ENCODE measurements at regions not wholly inside any gene's neighbourhood (a gene's known extent, or its start where the extent isn't known, plus 50 kb on each side); places are given as distances from the start of the nearest gene placed in this dataset.

GRCh38 chr15:39313467-39313866 is 267.4 kb upstream of the THBS1 start:
- DNase-seq (ENCODE audit: low read depth), result no peak

GRCh38 chr15:39313881-39314280 is 267.0 kb upstream of the THBS1 start:
- DNase-seq (ENCODE audit: low read depth), result no peak

DNA sequence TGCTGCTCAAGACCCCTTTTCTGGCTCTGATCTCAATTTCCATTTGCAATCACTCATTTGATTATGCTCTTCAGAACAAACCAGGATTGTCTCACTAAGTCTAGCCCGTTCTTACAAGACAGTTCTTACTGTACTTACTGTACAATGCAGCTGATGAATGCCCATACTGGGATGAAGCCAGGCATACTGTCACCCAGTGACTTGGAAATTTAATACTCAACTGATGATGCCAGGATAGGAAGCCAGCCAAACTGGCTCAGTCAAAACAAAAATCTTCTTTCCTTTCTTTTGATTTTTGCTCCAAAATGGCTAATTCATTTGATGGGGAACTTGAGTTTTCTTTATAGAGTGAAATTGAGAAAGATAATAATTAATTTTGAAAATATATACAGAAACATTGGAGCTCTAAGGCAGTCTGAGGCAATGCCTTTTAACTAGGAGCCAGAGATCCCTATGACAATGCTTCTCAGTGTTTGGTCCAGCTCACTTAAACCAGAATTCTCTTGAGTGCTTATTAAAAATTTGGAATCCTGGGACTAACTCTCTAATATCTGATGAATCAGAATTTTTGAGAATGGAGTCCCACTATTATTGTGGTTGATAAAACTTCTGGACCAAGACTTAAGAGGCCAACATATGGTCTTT is 265.6 kb upstream of the THBS1 start:
- no peak for DNase-seq (ENCODE audit: low read depth)

DNA sequence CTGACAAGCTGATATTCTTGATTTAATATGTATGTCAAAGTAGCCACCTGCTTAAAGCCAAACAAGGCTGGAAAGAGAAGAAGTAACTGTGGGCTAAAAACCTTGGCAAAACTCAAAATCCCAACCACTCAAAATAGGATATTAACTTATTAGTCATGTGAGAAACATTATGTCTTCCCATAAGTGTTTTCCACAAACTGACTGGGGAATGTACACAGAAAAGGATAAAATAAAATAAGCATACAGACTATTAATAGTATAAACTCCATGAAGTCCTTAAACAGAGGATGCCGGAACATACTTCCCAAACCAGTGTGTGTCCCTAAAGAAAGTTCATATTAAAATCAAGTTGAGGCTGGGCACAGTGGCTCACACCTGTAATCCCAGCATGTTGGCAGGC is 263.7 kb upstream of the THBS1 start:
- no peak for DNase-seq (ENCODE audit: low read depth)

GRCh38 chr15:39318231-39318630 is 262.6 kb upstream of the THBS1 start:
- no peak for DNase-seq (ENCODE audit: low read depth)

DNA sequence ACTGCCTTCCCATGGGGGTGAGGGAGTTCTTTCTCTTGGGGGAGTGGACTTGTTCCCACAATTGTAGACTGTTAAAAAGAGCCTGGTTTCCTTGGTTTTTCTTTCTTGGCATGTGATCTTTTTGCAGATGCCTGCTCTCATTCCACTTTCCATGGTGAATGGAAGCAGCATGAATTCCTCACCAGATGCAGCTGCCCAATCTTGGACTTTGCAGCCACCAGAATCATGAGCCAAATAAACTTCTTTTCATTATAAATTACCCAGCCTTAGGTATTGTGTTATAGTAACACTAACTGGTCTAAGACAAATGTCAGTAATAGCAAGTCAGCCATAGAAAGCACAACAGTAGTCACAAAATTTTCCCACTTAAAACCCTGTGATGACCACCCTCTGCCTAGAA is 260.5 kb upstream of the THBS1 start:
- DNase-seq (ENCODE audit: low read depth), result no peak

- no peak for DNase-seq (ENCODE audit: low read depth)
These were observed 260.0 kb upstream of the THBS1 start for GRCh38 chr15:39320886-39321285.

DNA sequence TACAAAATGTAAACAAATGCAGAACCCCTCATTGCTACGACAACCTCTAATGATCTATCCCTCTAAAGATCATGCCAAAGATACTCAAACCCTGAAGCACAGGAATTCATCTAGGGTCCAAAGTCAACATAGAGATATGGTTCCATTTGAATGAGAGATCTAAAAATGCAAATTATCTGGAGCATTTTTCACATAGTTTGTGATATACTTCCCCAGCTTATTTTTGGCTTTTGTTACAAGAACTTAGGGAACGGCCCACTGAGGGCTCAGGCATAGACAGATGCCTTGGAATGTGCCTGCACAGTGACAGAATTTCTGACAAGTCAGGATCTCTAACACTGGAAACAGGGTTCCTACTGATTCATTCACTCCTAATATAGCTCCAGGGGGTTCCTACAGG is 258.9 kb upstream of the THBS1 start:
- no peak for DNase-seq (ENCODE audit: low read depth)

DNA sequence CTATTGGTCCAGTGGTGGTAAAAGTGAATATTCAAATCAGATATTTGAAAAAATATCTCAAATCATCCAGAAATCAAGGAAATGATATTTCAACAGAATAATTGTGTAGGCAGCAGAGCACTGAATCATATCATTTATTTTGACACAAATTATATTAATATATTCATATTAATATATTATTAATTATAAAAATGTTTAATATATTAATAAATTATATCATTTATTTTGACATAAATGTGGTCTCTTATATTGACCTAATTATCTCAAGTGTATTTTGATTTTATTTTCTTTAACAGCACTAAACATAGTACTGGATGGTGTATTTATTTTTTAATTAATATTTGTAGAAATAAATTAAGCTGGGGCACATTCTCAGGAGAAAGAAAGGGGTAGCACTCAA is 257.7 kb upstream of the THBS1 start:
- DNase-seq (ENCODE audit: low read depth), result no peak

DNA sequence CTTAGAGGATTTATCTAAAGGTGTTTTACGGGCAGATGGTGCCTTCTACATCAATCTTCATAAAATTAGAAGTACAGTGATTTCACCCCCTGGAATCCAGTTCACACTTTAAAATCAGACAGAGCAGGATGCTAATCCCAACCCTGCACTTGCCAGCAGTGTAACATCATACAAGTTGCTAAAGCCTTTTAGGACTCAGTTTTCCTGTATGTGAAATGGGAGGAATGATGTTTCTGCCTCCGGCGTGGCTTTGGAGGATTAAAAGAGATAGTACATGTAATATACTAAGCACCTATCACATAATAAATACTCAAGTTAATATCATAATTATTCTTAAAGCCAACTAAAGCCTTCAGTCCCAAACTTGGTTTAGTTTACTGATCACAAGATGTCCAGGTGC is 257.2 kb upstream of the THBS1 start:
- no peak for DNase-seq (ENCODE audit: low read depth)

DNA sequence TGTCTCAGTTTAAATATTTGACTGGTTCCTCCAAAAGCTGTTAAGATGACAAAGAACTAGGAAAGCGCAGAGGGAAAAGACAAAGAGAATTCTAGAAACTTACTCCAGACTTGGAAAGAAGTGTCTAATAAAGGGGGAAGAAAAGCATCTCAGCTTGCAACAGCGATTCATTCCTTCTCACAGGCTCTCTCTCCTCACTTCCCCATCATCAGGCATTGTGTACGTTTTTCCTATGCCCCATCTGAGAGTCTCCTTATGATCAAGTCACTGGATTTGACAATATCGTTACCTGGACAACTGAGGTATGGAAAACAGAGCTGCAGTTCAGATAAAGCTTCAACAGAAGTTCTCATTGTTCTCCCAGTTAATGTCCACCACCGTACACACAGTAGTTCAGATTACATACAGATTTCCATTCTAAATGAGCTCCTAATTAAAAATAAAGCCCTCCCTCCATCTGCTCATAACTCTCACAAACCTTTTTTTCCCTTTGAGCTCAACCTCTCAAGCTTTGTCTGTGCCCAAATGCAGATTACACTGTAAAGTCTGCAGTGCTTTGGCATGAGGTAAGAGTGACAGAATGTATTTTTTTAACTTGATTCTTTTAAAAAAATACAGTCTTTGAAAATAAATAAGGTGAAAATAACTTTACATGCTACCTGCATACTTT is 254.4 kb upstream of the THBS1 start:
- no peak for DNase-seq (ENCODE audit: low read depth)

- DNase-seq (ENCODE audit: low read depth), result no peak
These were observed 253.7 kb upstream of the THBS1 start for GRCh38 chr15:39327005-39327730.

- no peak for DNase-seq (ENCODE audit: low read depth)
These were observed 250.8 kb upstream of the THBS1 start for GRCh38 chr15:39330061-39330460.

DNA sequence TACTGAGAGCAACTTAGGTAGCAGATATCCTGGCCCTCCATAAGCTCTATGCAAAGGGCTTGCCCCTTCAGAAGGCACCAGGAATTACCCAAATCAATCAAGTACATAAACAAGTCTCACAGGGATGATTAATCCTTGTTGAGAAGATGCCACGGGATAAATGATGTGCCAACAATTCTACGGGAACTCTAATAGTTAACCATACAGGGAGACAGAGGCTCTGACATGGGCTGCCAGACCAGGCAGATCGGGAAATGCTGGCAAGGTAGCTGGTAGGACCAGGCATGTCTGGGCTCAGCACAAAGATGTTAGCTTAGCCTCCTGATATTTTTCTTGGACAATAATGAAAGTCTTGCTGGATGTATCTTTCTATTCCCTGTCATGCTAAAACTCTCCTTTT is 249.3 kb upstream of the THBS1 start:
- DNase-seq (ENCODE audit: low read depth), result no peak

DNA sequence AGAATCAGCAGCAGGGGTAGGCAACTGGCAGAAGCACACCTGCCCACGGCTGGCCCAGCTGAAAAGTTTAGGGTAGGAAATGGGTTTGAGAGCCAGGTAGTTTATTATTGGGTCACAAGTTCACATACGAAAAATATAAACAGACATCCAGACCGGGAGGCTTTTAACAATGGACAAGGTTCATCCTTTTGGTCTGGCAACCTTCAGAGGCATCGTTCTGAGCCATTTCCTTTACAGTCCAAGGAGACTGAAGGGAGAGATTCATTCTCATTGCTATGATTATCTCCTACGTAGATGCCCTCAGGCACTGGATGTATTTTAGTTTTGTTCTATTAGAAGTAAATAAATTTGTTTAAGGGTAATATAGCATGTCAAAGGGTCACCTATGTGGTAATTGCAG is 248.0 kb upstream of the THBS1 start:
- DNase-seq (ENCODE audit: low read depth), result no peak

DNA sequence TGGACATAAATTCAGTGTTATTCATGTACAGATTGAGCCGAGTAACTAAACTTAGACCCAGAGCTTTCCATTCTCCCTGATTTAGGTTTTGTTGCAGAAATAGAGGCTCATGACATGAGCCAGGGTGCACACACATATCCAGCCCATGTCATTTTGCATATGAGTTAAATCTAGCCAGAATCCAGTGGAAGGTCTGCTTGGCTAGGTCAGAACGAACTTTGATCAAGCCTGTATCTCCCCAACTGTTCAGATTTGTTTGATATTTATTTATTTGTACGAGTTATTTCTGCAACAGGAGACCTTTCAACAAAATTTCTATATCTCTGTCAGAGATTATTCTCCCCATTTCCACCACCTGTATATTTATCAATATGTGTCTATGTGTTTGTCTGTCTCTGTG is 247.5 kb upstream of the THBS1 start:
- no peak for DNase-seq (ENCODE audit: low read depth)

DNA sequence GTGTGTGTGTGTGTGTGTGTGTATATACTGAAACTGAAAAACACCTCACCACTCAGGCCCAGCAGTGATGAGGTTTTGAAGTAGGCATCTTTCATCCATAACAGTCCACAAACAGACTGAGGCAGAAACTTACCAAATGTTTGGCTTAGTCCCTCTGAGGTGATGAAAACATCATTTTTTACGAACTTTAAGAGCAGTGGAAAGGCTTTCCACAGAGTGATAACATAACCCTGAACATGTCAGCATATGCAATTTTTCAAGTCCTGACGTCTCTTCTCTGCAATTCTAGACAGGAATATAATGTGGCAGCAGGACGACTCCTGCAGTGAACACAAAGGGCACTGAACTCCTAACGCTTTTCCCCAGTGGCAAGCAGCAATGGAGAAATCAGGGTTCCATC is 247.0 kb upstream of the THBS1 start:
- no peak for DNase-seq (ENCODE audit: low read depth)

DNA sequence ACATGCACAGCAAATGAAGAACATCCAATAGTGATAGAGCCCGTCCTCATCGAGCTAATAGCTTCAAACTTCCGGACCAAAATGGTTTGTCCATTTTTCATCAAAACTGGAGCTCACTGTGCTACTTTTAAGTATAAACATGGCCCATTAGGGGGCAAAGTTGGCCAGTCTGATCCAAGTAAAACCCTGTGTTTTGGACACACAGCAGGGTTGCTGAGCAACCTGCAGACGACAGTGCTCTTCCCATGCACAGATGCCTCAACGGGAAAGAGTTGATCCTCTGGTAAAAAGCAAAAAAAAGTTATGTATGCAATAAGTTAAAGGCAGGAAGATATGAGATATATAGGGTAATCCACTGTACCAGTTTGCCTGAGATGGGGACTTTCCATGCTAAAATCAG is 244.0 kb upstream of the THBS1 start:
- no peak for DNase-seq (ENCODE audit: low read depth)

DNA sequence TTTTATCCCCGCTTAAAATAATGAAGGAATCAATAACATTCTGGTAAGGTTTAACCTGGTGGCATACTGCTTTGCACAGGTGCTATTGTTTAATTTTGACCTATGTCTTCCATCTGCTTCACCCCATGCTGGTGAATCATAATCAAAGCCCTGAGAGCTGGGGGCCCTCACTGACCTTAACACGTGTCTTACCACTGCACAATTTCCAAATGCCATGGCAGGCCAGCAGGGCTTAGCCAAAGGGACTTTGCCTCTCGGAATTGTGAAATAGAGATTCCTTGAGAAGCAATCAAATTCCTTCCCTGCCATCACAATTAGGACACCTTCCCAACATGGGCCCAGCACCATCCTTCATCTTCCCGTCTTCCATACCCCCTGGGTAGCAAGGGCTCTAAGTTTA is 242.6 kb upstream of the THBS1 start:
- no peak for DNase-seq (ENCODE audit: low read depth)

- no peak for DNase-seq (ENCODE audit: low read depth)
These were observed 239.8 kb upstream of the THBS1 start for GRCh38 chr15:39340903-39341645.

DNA sequence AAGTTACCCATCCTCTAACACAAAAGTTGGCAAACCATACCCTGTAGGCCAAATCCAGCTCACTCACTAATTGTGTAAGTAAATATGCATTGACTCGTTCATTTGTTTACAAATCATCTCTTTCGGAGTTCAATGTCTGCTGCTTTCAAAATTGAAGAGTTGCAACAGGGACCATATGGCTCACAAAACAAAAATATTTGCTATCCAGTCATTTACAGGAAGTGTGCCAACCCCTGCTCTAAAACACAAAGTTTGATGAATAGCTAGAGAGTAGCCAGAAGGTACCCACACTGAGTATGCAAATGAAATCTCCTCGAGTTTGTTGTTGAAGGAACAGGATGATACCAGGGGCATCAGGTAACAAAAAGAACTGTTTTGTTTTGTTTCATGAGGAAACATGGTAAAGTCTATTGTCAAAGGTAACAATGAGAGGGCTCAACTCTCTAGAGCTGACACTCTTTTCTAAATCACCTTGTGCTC is 236.2 kb upstream of the THBS1 start:
- no peak for DNase-seq (ENCODE audit: low read depth)

- DNase-seq (ENCODE audit: low read depth), result no peak
These were observed 235.7 kb upstream of the THBS1 start for GRCh38 chr15:39345176-39345575.

DNA sequence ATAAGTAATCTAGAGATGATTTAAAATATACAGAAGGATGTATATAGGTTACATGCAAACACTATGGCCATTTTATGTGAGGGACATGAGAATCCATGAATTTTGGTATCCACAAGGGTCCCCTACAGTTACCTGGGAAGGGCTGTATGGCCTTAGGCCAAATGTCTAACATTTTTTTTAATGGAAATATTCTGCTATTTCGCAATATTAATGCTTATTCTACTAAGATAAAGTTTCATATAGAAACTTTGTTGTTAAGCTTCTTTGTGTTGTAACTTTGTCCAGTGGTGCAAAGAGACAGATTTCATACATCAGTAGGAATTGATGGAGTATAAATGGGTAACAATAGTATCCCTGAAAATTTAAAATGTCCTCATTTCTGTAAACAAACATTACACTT is 233.4 kb upstream of the THBS1 start:
- DNase-seq (ENCODE audit: low read depth), result no peak

Data from activated T-cell treated with anti-CD3 and anti-CD28 coated beads for 24 hours (primary cell).